SIG-M5 treated with dmso at 0.1 percent for 504 hours (cell line): ENCODE measurements at regions not wholly inside any gene's neighbourhood (a gene's known extent, or its start where the extent isn't known, plus 50 kb on each side); places are given as distances from the start of the nearest gene placed in this dataset.
"Not testable (repeated sequence)": the region's sequence is repeated elsewhere in the genome, so short reads cannot be mapped to it uniquely, and the experiment has no call there.

Experiments used
- DNase-seq: peaks from one replicate; lab custom pipeline; 2025; ENCODE audit not compliant: unreplicated experiment; lab: John Stamatoyannopoulos, UW

DNA sequence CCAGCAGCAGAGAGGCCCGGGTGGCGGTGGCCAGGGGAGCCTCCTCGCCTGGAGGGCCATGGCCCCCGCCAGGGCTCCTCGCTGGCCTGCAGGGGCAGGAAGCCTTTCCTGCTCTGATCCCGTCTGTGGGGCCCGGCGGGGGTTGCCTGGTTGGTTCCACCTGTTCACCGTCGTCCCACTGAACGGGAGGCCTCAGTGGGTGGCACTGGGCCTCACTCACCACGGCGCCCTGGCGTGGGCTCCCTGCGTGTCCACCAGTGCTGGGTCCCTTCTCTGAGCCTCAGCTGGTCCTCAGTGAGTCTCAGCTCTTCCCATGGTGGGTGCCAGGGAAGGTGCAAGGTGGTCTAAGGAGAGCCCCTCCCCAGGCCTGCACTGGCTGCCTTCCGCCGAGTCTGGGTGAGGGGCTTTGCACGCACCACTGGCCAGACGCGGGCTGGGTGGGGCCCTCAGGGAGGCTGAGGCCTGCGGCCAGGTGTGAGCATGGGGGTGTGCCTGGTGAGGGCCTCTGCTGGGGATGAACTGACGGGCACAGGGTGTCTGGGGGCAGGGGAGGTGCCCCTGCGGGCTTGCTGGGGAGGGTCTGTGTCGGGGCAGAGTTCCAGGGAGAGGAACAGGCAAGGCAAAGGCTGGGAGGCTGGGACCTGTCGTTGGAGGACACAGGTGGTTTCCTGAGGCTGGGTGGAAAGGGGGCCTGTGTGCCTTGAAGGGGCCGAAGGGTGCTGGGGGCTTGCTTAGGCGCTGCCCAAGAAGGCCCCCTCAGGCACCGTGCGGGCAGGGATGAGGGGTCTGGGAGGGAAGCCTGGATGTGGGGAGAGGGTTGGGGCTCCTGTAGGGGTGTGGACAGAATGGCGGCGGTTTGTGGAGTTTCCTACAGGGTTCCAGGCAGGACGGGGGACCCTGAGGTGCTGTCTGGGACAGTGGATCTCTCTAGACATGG, 339.8 kb downstream of the TMEM121 start:
- no peak for DNase-seq

GRCh38 chr14:105866841-105867321, 340.5 kb downstream of the TMEM121 start:
- DNase-seq, result no peak

DNA sequence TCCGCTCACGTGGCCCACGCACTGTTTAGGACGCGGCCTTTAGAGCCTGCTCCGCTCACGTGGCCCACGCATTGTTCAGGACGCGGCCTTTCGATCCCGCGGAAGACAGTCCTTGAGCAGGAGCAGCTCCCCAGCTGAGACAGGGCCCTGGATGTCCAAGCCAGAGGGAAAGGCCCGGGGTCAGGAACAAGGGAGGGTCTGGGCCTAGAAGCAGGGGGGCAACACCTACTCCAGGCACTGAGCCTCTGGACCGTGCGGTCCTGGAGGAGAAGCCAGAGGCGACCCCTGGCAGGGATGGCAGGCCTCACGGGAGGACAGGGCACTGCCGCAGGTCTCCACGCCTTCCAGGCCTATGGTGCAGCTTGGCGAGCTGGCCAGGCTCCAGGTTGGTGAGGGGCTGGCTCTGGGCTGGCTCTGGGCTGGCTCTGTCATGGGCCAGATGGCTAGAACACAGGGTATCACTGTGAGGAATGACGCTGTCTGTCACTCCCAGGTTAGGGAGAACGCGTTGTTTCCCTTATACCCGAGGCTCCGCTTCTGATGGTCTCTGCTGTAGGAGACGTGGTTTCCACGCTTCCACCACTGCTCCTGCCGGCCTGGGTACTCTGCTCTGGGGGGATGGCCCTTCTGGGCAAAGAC, 341.7 kb downstream of the TMEM121 start:
- no peak for DNase-seq

DNA sequence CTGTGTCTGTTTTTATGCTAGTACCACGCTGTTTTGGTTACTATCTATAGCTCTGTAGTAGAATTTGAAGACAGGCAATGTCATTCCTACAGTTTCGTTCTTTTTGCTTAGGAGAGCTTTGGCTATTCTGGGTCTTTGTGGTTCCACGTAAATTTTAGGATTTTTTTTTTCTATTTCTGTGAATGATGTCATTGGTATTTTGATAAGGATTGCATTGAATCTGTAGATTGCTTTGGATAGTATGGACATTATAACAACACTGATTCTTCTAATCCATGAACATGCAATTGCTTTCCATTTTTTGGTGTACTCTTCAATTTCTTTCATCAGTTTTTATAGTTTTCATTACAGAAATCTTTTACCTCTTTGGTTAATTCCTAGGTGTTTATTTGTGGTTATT, 345.2 kb downstream of the TMEM121 start:
- no peak for DNase-seq

DNA sequence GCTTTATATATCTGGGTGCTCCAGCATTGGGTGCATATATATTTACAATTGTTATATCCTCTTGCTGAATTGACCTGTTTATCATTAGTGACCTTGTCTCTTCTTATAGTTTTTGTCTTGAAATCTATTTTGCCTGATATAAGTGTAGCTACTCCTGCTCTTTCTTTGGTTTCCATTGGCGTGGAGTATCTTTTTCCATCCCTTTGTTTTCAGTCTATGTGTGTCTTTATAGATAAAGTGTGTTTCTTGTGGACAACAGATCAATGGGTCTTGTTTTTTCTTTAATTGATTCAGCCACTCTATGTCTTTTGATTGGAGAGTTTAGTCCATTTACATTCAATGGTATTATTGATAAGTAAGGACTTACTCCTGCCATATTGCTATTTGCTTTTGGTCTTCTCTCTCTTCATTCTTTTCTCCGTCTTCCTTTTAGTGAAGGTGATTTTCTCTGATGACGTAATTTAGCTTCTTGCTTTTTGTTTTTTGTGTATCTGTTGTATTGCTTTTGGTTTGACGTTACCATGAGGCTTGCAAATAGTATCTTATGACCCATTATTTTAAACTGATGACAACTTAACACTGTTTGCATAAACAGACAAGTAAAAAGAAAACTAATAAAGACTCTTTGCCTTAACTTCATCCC, 347.6 kb downstream of the TMEM121 start:
- no peak for DNase-seq

GRCh38 chr14:105876158-105876557, 349.8 kb downstream of the TMEM121 start:
- no peak for DNase-seq

- DNase-seq, result no peak
These were observed 350.4 kb downstream of the TMEM121 start for GRCh38 chr14:105876829-105877228.

GRCh38 chr14:105877645-105878044, 351.3 kb downstream of the TMEM121 start:
- no peak for DNase-seq

DNA sequence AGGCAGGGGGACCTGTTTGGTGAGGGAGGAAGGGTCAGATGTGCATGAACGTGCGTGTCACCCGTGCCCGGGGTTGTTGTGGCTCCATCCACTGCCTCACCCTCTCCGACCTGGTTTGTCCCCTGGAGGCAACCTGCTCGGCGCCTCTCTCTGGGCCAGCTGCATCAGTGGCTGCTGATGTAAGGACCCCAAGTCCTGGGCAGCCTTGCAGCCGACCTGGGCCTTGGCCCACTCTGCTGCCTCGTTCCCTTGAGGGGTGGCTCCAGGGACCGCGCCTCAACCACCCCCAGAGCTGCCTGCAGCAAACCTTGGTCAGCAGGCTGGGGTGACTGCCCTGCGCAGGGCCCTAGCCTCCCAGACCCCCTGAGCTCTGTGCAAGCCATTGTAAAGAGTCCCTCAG, 351.7 kb downstream of the TMEM121 start:
- no peak for DNase-seq

DNA sequence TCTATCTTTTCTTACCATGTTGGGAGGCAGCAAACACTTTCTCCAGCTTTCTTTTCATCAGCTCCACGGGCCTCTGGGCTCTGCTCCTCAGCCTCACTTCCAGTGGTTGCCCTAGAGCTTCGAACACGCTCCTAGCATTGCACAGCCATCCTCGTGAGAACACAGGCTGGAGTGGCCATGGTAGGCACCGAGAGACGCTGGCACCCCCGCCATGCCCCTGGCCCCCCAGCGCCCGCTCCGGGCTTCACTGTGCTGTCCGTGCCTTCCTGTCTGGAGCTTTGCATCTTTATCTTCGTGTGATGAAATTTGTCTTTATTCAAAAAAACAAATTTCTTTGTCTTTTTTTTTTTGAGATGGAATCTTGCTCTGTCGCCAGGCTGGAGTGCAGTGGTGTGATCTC, 352.2 kb downstream of the TMEM121 start:
- no peak for DNase-seq

- DNase-seq, result no peak
These were observed 353.1 kb downstream of the TMEM121 start for GRCh38 chr14:105879503-105879866.

DNA sequence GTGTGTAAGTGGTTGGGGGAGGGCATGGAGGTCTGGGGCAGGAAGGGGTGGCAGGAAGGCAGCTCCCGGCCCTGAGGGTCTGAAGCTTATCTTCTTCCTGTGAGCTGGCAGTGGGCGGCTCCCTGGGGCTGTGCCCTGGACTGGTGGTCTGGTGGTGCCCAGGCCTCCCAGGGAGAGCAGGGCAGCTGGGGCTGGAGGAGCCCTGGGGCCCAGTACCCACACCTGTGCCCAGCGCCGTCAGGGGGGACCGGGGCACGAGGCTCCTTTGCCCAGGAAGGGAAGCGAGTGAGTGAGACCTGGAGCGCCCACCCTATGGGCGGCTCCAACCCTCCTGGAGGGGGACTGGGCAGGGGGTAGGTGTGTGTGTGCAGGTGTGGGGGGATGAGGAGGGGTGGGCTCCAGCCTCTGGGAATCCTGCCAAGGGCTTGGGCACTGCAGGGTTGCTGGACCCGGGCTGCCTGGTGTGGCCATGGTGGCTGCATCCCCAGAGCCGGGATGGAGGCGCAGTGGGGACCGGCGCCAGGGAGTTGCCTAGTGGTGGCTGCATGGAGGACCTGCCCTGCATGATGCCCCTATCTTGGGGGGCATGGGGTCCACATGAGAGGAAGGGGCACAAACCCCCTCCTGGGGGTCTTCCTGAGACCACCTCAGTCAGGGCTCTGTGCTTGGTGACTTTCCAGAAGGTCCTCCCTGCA, 353.6 kb downstream of the TMEM121 start:
- DNase-seq, result no peak

GRCh38 chr14:105880616-105881015, 354.2 kb downstream of the TMEM121 start:
- no peak for DNase-seq

- DNase-seq, result no peak
These were observed 354.9 kb downstream of the TMEM121 start for GRCh38 chr14:105881021-105881930.

DNA sequence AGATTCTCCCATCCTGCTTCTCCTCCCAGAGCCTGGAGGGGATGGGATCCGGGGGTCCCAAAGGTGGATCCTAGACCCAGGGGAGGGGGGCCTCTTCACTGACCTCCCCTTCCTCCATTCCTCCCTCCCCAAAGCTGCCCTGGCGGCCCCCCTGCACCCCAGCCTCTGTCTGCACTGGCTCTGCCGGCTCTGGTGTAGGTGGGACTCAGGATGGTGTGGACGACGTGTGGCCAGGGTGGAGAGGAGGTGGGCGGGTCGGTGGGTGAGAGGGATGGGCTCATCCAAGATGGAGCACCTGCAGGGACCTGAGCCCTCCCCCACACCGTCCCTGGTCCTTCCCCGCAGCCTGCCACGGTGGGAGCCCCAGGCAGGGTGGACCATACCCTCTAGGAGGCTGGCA, 355.6 kb downstream of the TMEM121 start:
- not testable (repeated sequence) for DNase-seq

GRCh38 chr14:105882626-105883025, 356.2 kb downstream of the TMEM121 start:
- no peak for DNase-seq

GRCh38 chr14:105883066-105884005, 357.0 kb downstream of the TMEM121 start:
- DNase-seq, result no peak

DNA sequence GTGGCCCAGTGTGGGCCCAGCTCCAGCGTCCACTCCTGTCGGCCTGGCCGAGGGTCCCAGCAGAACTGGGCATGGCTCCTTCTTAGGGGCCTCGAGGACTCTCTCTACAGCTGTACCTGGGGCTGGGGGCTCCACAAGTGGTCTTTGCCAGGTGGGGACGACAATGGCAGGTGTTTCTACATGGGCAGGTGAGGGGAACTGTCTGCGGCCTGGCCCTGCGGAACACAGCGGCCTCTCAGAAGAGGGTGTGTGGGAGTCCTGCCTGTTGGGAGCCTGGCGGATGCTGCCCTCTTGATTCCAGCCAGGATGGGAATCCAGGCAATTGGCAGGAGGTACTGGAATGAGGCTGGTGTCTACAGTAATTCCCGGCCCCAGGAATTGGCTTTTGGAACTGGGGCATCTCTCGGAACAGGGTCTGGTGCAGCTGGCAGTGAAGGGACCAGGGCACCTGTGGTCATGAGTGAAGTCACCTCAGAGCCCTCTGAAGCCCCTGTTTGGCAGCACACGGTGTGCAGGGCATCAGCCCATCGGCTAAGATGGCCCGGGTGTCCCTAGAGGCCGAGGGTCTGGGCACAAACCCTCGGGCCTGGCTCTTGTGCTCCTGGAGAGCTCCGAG, 357.9 kb downstream of the TMEM121 start:
- not testable (repeated sequence) for DNase-seq
